ENCODE measurements at regions not wholly inside any gene's neighbourhood (a gene's known extent, or its start where the extent isn't known, plus 50 kb on each side); places are given as distances from the start of the nearest gene placed in this dataset.

- FAIRE-seq (no peak), DNase-seq (ENCODE audit: insufficient read length, low spot score) (no peak)
- TF ChIP-seq CTCF (IDR thresholded peaks at IDR 0.05; ENCODE audit: insufficient read depth, missing control alignments): no peak
Observed at GRCh38 chr16:73797115-73797514, 499.5 kb upstream of the PSMD7 start.

- TF ChIP-seq CTCF (IDR thresholded peaks at IDR 0.05; ENCODE audit: insufficient read depth, missing control alignments): no peak
- no peak for FAIRE-seq
Observed at GRCh38 chr16:73796241-73796640, 500.4 kb upstream of the PSMD7 start.

GRCh38 chr16:73794994-73795393 lies 501.6 kb upstream of the PSMD7 start:
- FAIRE-seq (no peak), DNase-seq (ENCODE audit: insufficient read length, low spot score) (no peak)
- no peak for TF ChIP-seq CTCF (IDR thresholded peaks at IDR 0.05; ENCODE audit: insufficient read depth, missing control alignments)

More at GRCh38 chr16:73796241-73796640, 500.4 kb upstream of the PSMD7 start:
- no peak for DNase-seq (ENCODE audit: insufficient read length, low spot score)

DNA sequence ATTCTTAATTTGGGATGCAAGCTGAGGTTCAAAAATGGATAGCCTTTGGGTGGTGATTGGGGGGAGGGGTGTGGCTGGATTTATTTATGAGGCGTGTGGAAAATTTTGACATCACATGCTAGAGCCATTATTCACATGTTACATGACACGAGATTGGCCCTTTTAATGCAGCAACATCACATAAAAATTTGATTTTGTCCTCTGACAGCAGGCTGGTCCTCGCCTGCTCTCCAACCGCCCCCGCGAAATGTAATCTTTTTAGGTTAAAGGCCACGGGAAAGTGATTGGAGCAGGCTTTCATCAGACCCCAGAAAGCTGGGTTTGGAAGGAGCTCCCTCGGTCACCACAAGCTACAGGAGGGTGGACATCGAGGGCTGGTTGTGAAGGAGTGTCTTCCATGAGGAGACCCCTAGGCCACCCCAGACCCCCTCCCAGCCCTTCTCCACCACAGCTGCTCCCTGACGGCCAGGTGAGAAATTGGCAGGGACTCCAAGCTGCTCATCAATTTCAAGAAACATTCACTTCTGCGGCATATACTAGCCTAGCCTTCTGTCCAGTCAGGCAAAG lies 502.7 kb upstream of the PSMD7 start:
- DNase-seq (ENCODE audit: insufficient read length, low spot score): no peak

GRCh38 chr16:73793260-73793659 lies 503.4 kb upstream of the PSMD7 start:
- DNase-seq (ENCODE audit: insufficient read length, low spot score): no peak
- TF ChIP-seq CTCF (IDR thresholded peaks at IDR 0.05; ENCODE audit: insufficient read depth, missing control alignments): no peak
- no peak for FAIRE-seq

More for the DNA sequence above, 502.7 kb upstream of the PSMD7 start:
- no peak for FAIRE-seq
- TF ChIP-seq CTCF (IDR thresholded peaks at IDR 0.05; ENCODE audit: insufficient read depth, missing control alignments): no peak

GRCh38 chr16:73792199-73793020 lies 504.2 kb upstream of the PSMD7 start:
- DNase-seq (ENCODE audit: insufficient read length, low spot score) (no peak), FAIRE-seq (no peak)
- no peak for TF ChIP-seq CTCF (IDR thresholded peaks at IDR 0.05; ENCODE audit: insufficient read depth, missing control alignments)

DNA sequence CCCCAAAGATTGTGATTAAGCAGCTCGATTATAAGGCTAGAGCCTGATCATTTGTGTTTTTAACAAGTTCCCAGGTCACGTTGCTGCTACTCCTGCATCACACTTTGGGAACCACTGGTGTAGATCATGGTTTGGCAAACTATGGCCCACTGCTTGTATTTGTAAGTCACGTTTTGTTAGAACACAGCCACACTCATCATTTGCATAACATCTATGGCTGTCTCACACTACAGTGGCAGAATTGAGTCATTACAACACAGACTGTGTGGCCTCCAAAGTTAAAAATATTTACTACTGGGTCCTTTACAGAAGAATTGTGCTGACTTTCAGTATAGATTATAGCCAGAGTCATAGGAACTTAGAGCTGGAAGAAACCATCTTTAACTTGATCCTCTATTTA lies 515.3 kb upstream of the PSMD7 start:
- DNase-seq (ENCODE audit: insufficient read length, low spot score) (no peak), FAIRE-seq (no peak)
- no peak for TF ChIP-seq CTCF (IDR thresholded peaks at IDR 0.05; ENCODE audit: insufficient read depth, missing control alignments)
